ENCODE measurements at regions not wholly inside any gene's neighbourhood (a gene's known extent, or its start where the extent isn't known, plus 50 kb on each side); places are given as distances from the start of the nearest gene placed in this dataset.

DNA sequence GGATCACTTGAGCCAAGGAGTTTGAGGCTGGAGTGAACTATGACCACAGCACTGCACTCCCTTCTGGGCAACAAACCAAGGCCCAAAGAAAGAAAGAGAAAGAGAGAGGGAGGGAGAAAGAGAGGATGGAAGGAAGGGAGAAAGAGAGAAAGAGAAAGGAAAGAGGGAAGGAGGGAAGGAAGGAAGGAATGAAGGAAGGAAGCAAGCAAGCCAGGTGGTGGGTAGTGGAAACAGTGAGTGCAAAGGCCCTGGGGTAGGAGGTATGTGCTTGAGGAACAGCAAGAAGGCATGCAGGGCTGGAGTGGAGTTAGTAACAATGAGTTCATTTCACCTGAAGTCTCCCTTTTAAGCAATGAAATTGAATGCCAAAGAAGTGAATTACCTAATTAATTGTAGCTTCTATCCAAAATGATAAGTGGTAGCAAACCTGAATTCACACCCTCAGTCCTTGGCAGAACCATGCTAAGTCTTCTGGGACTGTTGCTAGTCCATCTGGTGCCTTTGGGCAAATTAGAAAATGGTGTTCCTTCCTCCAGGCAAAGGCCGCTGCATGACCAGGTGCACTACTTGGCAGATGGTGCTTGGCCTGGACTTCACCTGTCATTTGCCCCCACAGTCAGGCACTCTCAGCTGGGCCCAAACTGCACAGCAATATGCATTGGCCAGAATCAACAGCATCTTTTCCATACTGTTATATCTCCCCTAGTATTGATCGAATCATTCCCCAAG lies 67.4 kb upstream of the MPP7 start:
- TF ChIP-seq, protein P1, sequence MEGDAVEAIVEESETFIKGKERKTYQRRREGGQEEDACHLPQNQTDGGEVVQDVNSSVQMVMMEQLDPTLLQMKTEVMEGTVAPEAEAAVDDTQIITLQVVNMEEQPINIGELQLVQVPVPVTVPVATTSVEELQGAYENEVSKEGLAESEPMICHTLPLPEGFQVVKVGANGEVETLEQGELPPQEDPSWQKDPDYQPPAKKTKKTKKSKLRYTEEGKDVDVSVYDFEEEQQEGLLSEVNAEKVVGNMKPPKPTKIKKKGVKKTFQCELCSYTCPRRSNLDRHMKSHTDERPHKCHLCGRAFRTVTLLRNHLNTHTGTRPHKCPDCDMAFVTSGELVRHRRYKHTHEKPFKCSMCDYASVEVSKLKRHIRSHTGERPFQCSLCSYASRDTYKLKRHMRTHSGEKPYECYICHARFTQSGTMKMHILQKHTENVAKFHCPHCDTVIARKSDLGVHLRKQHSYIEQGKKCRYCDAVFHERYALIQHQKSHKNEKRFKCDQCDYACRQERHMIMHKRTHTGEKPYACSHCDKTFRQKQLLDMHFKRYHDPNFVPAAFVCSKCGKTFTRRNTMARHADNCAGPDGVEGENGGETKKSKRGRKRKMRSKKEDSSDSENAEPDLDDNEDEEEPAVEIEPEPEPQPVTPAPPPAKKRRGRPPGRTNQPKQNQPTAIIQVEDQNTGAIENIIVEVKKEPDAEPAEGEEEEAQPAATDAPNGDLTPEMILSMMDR (IDR thresholded peaks at IDR 0.05; ENCODE audit: extremely low read depth in 1 of 2, insufficient read depth in 1 of 2, low read depth in 1 of 2, low read length in 2 of 2) = no peak
- TF ChIP-seq POLR2AphosphoS5 (IDR thresholded peaks at IDR 0.05; ENCODE audit: insufficient read depth, low read depth, low read length) (no peak), POLR2A (IDR thresholded peaks at IDR 0.05; ENCODE audit: low read depth, low read length) (no peak), GATA2 (IDR thresholded peaks at IDR 0.05; ENCODE audit: insufficient read depth, insufficient read length, low read depth, low read length) (no peak), EZH2 (IDR thresholded peaks at IDR 0.05; ENCODE audit: borderline replicate concordance, low read depth, low read length, severe bottlenecking) (no peak), MYC (IDR thresholded peaks at IDR 0.05; ENCODE audit: low read depth, low read length) (no peak), FOS (IDR thresholded peaks at IDR 0.05; ENCODE audit: borderline replicate concordance, insufficient read depth, low read length) (no peak)
- TF ChIP-seq, protein P2, sequence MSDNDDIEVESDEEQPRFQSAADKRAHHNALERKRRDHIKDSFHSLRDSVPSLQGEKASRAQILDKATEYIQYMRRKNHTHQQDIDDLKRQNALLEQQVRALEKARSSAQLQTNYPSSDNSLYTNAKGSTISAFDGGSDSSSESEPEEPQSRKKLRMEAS (IDR thresholded peaks at IDR 0.05; ENCODE audit: insufficient read depth, insufficient read length) = no peak
